Activated T-cell treated with anti-CD3 and anti-CD28 coated beads, Interleukin-2, amount 50 U/mL, for 24 hours (primary cell): ENCODE measurements at regions not wholly inside any gene's neighbourhood (a gene's known extent, or its start where the extent isn't known, plus 50 kb on each side); places are given as distances from the start of the nearest gene placed in this dataset.

Experiments used
- DNase-seq: peaks from one replicate; pipeline ENCODE4 v3.0.0-alpha.2; 2020
- H3K27ac Mint-ChIP-seq: 2 replicates; pipeline ENCODE4 v1.8.0; 2020; ENCODE audit warnings: mild to moderate bottlenecking, mixed read lengths
- H3K27me3 Mint-ChIP-seq: 2 replicates; pipeline ENCODE4 v1.8.0; 2020; ENCODE audit warnings: mixed read lengths
- H3K36me3 Mint-ChIP-seq: 2 replicates; pipeline ENCODE4 v1.8.0; 2020; ENCODE audit warnings: low read depth, mixed read lengths
- H3K4me1 Mint-ChIP-seq: 2 replicates; pipeline ENCODE4 v1.8.0; 2020; ENCODE audit warnings: low read depth, mixed read lengths
- H3K4me3 Mint-ChIP-seq: 2 replicates; pipeline ENCODE4 v1.8.0; 2020; ENCODE audit warnings: mild to moderate bottlenecking, moderate library complexity, mixed read lengths
- H3K9me3 Mint-ChIP-seq: 2 replicates; pipeline ENCODE4 v1.8.0; 2020; ENCODE audit warnings: mixed read lengths

GRCh38 chr3:106333911-106334618 lies 465.3 kb upstream of the CBLB start:
- Mint-ChIP-seq H3K4me1 (peaks cover 87% of the 10 kb centered on the region), H3K27ac (peak overlapping the region; percentile 97), H3K36me3 (peaks cover 9% of the 10 kb centered on the region), H3K4me3 (peak overlapping the region; percentile 64), H3K9me3 (peaks cover 11% of the 10 kb centered on the region), H3K27me3 (no peaks in the 10 kb centered on the region)
- peak; percentile 59 for DNase-seq

GRCh38 chr3:106336619-106337018 lies 467.8 kb upstream of the CBLB start:
- H3K27me3 Mint-ChIP-seq = no peaks in the 10 kb centered on the region
- peaks cover 11% of the 10 kb centered on the region for H3K9me3 Mint-ChIP-seq
- no peak overlapping the region for H3K4me3 Mint-ChIP-seq
- peaks cover 80% of the 10 kb centered on the region for H3K4me1 Mint-ChIP-seq
- peaks cover 9% of the 10 kb centered on the region for H3K36me3 Mint-ChIP-seq
- peak overlapping the region; percentile 91 for H3K27ac Mint-ChIP-seq
- DNase-seq = no peak

GRCh38 chr3:106337116-106337515 lies 468.3 kb upstream of the CBLB start:
- Mint-ChIP-seq H3K9me3 (peaks cover 11% of the 10 kb centered on the region), H3K27ac (peak overlapping the region; percentile 91), H3K4me3 (peak overlapping the region; percentile 6), H3K27me3 (no peaks in the 10 kb centered on the region), H3K36me3 (peaks cover 9% of the 10 kb centered on the region), H3K4me1 (peaks cover 76% of the 10 kb centered on the region)
- no peak for DNase-seq

GRCh38 chr3:106338582-106339214 lies 469.9 kb upstream of the CBLB start:
- H3K27me3 Mint-ChIP-seq = no peaks in the 10 kb centered on the region
- DNase-seq = no peak
- H3K9me3 Mint-ChIP-seq = peaks cover 11% of the 10 kb centered on the region
- peaks cover 61% of the 10 kb centered on the region for H3K4me1 Mint-ChIP-seq
- no peak overlapping the region for H3K4me3 Mint-ChIP-seq
- H3K36me3 Mint-ChIP-seq = peaks cover 9% of the 10 kb centered on the region
- H3K27ac Mint-ChIP-seq = peak overlapping the region; percentile 91

- Mint-ChIP-seq H3K9me3 (peaks cover 11% of the 10 kb centered on the region), H3K4me1 (peaks cover 54% of the 10 kb centered on the region)
Observed at GRCh38 chr3:106339551-106339950, 470.7 kb upstream of the CBLB start.

GRCh38 chr3:106341087-106341486 lies 472.3 kb upstream of the CBLB start:
- peaks cover 47% of the 10 kb centered on the region for H3K4me1 Mint-ChIP-seq

More at GRCh38 chr3:106339551-106339950, 470.7 kb upstream of the CBLB start:
- no peak for DNase-seq
- Mint-ChIP-seq H3K27me3 (no peaks in the 10 kb centered on the region), H3K36me3 (peaks cover 9% of the 10 kb centered on the region), H3K27ac (peak overlapping the region; percentile 91), H3K4me3 (no peak overlapping the region)

GRCh38 chr3:106341586-106342162 lies 472.9 kb upstream of the CBLB start:
- Mint-ChIP-seq H3K27me3 (no peaks in the 10 kb centered on the region), H3K4me3 (no peak overlapping the region), H3K4me1 (peaks cover 41% of the 10 kb centered on the region), H3K27ac (no peak overlapping the region), H3K36me3 (peaks cover 6% of the 10 kb centered on the region), H3K9me3 (peaks cover 7% of the 10 kb centered on the region)
- DNase-seq = no peak

More at GRCh38 chr3:106341087-106341486, 472.3 kb upstream of the CBLB start:
- no peak overlapping the region for H3K4me3 Mint-ChIP-seq
- H3K9me3 Mint-ChIP-seq = peaks cover 11% of the 10 kb centered on the region
- DNase-seq = no peak
- H3K27ac Mint-ChIP-seq = no peak overlapping the region
- H3K36me3 Mint-ChIP-seq = peaks cover 9% of the 10 kb centered on the region
- no peaks in the 10 kb centered on the region for H3K27me3 Mint-ChIP-seq

GRCh38 chr3:106342386-106342785 lies 473.6 kb upstream of the CBLB start:
- peaks cover 34% of the 10 kb centered on the region for H3K4me1 Mint-ChIP-seq
- H3K27ac Mint-ChIP-seq = no peak overlapping the region
- H3K4me3 Mint-ChIP-seq = no peak overlapping the region
- DNase-seq = no peak
- peaks cover 3% of the 10 kb centered on the region for H3K36me3 Mint-ChIP-seq
- H3K27me3 Mint-ChIP-seq = no peaks in the 10 kb centered on the region
- H3K9me3 Mint-ChIP-seq = peaks cover 5% of the 10 kb centered on the region

- Mint-ChIP-seq H3K36me3 (no peaks in the 10 kb centered on the region), H3K27me3 (no peaks in the 10 kb centered on the region), H3K9me3 (no peaks in the 10 kb centered on the region), H3K4me1 (peaks cover 24% of the 10 kb centered on the region), H3K4me3 (no peak overlapping the region), H3K27ac (no peak overlapping the region)
- no peak for DNase-seq
Observed at GRCh38 chr3:106343811-106344210, 475.0 kb upstream of the CBLB start.

GRCh38 chr3:106345353-106346027 lies 476.7 kb upstream of the CBLB start:
- no peak overlapping the region for H3K4me3 Mint-ChIP-seq

GRCh38 chr3:106347350-106347749 lies 478.5 kb upstream of the CBLB start:
- no peak overlapping the region for H3K27ac Mint-ChIP-seq
- H3K4me3 Mint-ChIP-seq = no peak overlapping the region
- no peaks in the 10 kb centered on the region for H3K27me3 Mint-ChIP-seq
- H3K4me1 Mint-ChIP-seq = peaks cover 31% of the 10 kb centered on the region
- no peaks in the 10 kb centered on the region for H3K36me3 Mint-ChIP-seq
- DNase-seq = no peak
- H3K9me3 Mint-ChIP-seq = peaks cover 6% of the 10 kb centered on the region

More at GRCh38 chr3:106345353-106346027, 476.7 kb upstream of the CBLB start:
- no peak for DNase-seq
- H3K27me3 Mint-ChIP-seq = no peaks in the 10 kb centered on the region
- H3K4me1 Mint-ChIP-seq = peaks cover 30% of the 10 kb centered on the region
- H3K36me3 Mint-ChIP-seq = no peaks in the 10 kb centered on the region
- no peaks in the 10 kb centered on the region for H3K9me3 Mint-ChIP-seq
- no peak overlapping the region for H3K27ac Mint-ChIP-seq

- Mint-ChIP-seq H3K4me3 (no peak overlapping the region), H3K36me3 (no peaks in the 10 kb centered on the region), H3K4me1 (peaks cover 32% of the 10 kb centered on the region), H3K9me3 (peaks cover 8% of the 10 kb centered on the region), H3K27ac (no peak overlapping the region), H3K27me3 (no peaks in the 10 kb centered on the region)
- no peak for DNase-seq
Observed at GRCh38 chr3:106348139-106348690, 479.4 kb upstream of the CBLB start.

GRCh38 chr3:106349191-106349881 lies 480.5 kb upstream of the CBLB start:
- Mint-ChIP-seq H3K27me3 (no peaks in the 10 kb centered on the region), H3K36me3 (no peaks in the 10 kb centered on the region), H3K27ac (no peak overlapping the region), H3K9me3 (peaks cover 8% of the 10 kb centered on the region), H3K4me1 (peaks cover 32% of the 10 kb centered on the region), H3K4me3 (no peak overlapping the region)
- no peak for DNase-seq

GRCh38 chr3:106355873-106356272 lies 487.1 kb upstream of the CBLB start:
- H3K4me1 Mint-ChIP-seq = peaks cover 20% of the 10 kb centered on the region
- DNase-seq = no peak
- no peak overlapping the region for H3K27ac Mint-ChIP-seq
- H3K9me3 Mint-ChIP-seq = peaks cover 15% of the 10 kb centered on the region
- H3K27me3 Mint-ChIP-seq = no peaks in the 10 kb centered on the region
- H3K36me3 Mint-ChIP-seq = no peaks in the 10 kb centered on the region
- no peak overlapping the region for H3K4me3 Mint-ChIP-seq
